ENCODE measurements at regions not wholly inside any gene's neighbourhood (a gene's known extent, or its start where the extent isn't known, plus 50 kb on each side); places are given as distances from the start of the nearest gene placed in this dataset.

DNA sequence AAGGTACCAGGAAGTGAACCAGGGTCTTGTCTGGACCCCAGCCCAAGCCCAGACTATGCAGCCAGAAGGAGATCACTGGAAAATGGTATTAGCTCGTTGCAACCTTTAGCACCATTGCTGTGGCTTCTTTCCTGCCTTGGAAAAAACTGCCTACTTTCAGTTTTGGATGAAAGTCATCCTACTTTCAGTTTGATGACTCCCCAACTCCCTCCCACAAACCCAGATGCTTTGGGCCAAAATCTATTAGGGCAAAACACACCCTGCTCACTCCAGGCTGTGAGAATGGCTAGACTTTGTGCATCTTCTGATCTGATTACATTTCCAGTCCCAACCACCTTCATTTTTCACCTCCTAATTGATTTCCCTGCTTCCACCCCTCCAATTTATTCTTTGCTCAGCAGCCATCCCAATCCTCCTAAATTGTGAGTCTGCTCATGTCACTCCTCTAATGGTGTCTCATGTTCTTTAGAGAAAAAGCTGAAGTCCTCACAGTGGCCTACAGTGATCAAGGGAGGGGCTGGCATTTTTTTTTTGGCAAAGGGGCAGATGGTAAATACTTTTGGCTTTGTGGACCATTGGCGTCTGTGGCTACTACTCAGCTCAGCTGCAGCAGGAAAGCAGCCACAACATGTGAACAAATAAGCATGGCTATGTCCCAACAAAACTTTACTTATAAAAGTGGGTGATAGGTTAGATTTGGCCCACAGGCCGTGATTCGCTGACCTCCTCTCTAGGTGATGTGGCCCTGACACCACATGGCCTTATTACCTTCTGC is 368.7 kb downstream of the SLC4A3 start:
- TF ChIP-seq, protein P1, sequence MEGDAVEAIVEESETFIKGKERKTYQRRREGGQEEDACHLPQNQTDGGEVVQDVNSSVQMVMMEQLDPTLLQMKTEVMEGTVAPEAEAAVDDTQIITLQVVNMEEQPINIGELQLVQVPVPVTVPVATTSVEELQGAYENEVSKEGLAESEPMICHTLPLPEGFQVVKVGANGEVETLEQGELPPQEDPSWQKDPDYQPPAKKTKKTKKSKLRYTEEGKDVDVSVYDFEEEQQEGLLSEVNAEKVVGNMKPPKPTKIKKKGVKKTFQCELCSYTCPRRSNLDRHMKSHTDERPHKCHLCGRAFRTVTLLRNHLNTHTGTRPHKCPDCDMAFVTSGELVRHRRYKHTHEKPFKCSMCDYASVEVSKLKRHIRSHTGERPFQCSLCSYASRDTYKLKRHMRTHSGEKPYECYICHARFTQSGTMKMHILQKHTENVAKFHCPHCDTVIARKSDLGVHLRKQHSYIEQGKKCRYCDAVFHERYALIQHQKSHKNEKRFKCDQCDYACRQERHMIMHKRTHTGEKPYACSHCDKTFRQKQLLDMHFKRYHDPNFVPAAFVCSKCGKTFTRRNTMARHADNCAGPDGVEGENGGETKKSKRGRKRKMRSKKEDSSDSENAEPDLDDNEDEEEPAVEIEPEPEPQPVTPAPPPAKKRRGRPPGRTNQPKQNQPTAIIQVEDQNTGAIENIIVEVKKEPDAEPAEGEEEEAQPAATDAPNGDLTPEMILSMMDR (IDR thresholded peaks at IDR 0.05), result no peak
- TF ChIP-seq POLR2A (IDR thresholded peaks at IDR 0.05), result no peak
